ENCODE measurements at regions not wholly inside any gene's neighbourhood (a gene's known extent, or its start where the extent isn't known, plus 50 kb on each side); places are given as distances from the start of the nearest gene placed in this dataset.
"Not testable (repeated sequence)": the region's sequence is repeated elsewhere in the genome, so short reads cannot be mapped to it uniquely, and the experiment has no call there.

DNA sequence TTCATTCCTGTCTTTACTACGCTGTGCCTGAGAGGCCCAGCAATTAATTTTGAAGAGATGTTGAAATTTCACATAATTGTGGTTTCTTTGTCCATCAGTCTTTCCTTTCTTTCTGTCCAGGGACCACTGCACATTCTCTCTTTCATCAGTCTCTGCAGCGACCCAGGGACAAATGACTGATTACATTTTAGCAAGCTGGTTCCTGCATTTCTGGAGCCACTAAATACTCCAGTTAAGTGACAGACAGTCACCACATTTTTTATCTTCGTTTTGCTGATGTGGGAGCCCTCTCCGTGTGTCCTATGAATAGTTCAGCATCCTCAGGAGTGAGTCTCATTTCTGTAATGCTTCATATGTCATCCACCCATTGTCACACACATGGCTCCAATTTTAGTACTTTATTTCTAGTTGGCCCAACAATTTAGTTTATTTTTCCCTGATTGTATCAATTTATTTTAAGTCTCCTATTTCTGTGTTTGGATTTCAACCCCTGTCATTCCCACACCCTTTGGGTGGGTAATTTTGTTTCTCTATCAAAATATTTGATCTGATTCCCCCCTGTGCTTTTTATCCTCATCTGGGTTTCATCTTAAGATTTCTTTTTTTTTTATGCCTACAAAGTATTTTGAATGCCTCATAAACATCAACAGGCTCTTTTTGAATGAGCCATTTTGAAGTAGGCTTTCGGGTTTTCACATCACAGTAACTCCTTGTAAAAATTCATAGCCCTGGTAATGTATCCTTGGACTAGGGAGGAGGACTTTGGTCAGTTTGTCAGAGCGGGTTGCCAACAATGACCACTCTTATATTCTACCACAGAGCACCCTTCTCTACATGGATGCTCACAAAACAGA is 1196.5 kb downstream of the GALC start:
- DNase-seq (ENCODE audit: low spot score), result peak; percentile 64

- DNase-seq (ENCODE audit: low spot score), result no peak
These were observed 1198.3 kb downstream of the GALC start for GRCh38 chr14:86794689-86795088.

- DNase-seq (ENCODE audit: low spot score), result no peak
These were observed 1202.3 kb downstream of the GALC start for GRCh38 chr14:86790408-86791364.

DNA sequence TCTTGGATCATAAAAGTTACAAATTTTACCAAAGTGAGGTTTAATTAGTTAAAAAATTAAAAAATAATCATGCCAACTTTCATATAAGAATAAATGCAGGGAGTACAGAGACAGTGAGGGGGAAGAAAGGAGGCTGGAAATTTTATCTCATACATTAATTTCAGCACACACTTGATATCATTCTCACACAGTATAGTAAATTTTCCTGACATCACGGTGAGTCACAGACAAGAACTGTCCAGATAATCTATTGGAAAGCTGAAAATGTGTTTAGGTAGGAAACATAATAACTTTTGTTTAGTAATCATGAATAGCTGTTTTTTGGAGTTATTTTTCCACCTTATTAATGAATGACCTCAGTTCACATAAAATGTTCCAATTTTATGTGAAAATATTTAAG is 1204.8 kb downstream of the GALC start:
- no peak for DNase-seq (ENCODE audit: low spot score)

GRCh38 chr14:86787717-86788116 is 1205.3 kb downstream of the GALC start:
- DNase-seq (ENCODE audit: low spot score), result no peak

GRCh38 chr14:86782092-86782580 is 1210.8 kb downstream of the GALC start:
- DNase-seq (ENCODE audit: low spot score), result no peak

DNA sequence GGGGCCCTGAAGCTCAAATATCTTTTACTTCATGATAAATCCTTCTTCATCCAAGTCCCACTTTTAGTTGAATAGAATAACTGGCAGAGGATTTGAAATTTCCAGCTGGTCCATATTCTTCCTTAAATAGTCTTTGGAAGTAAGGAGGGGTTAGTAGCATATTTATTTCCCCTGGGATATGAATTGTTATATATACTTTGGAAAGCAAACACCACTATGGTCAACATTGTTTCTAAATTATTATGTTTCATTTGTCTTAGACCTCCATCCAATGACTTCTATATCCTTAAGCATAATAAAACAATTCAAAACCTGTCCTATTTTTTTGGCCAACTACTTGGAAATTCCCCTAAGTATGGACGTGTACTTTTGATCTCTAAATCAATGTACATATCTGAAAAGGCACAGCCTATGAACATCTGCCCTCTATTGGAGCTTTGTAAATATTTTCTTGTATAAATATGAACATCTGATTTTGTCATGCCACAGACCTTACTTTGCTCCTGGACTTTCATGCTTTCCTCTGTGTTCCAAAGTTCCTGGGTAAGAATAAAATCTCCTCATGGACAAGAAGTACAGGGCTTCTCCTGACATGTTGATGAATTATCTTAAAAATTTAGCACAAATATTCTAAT is 1212.0 kb downstream of the GALC start:
- no peak for DNase-seq (ENCODE audit: low spot score)

DNA sequence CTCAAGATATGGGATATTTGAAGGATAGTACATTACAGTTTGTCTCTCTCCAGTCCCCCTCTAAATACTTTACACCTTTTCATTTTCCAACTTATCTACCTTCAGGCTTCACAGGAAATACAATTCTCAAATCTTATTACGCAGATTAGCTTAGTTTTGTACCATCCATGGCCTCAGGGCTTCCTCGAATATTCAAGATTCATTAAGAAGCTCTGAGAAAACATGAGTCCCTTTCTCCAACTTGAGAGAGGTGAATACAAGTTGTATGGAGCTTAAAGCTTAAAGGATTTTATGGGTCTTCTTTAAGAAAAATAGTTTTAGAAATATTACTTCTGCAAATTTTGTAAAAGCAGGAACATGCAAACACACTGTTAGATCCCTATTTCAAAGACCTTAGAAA is 1212.5 kb downstream of the GALC start:
- DNase-seq (ENCODE audit: low spot score), result no peak

DNA sequence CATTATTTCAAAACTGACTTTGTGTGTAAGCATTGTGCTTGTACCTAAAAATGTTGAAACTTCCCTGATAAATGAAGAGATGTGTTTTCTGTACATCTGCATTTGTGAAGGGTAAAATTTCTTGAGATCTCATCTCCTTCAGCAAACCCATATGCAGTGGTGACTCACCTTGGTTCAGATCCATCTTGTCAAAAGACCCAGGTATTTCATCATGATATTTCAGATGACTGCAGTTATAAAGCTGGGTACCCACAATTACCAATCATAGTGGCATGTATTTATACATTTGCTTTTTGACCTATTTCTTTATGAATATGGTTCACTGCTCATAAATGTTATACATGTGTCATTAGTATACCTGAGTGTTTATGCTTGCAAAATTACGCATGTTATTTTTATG is 1213.6 kb downstream of the GALC start:
- DNase-seq (ENCODE audit: low spot score), result no peak

GRCh38 chr14:86777963-86778602 is 1214.9 kb downstream of the GALC start:
- DNase-seq (ENCODE audit: low spot score), result peak; percentile 11

DNA sequence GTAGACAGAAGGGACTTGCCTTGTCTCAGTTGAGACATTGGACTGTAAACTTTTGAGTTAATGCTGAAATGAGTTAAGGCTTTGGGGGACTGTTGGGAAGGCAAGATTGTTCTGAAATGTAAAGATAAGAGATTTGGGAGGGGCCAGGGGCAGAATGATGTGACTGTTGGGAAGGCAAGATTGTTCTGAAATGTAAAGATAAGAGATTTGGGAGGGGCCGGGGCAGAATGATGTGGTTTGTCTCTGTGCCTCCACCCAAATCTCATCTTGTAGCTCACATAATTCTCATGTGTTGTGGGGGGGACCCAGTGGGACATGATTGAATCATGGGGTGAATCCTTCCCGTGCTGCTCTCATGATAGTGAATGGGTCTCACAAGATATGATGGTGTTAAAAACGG is 1217.1 kb downstream of the GALC start:
- DNase-seq (ENCODE audit: low spot score), result not testable (repeated sequence)

DNA sequence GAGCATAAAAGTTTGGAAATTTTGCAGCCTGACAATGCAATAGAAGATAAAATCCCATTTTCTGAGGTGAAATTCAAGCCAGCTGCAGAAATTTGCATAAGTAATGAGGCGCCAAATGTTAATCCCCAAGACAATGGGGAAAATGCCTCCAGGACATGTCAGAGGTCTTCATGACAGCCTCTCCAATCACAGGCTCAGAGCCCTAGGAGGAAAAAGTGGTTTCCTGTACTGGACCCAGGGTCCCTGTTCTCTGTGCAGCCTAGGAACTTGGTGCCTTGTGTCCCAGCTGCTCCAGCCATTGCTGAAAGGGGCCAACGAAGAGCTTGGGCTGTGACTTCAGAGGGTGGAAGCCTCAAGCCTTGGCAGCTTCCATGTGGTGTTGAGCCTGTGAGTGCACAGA is 1218.1 kb downstream of the GALC start:
- no peak for DNase-seq (ENCODE audit: low spot score)

DNA sequence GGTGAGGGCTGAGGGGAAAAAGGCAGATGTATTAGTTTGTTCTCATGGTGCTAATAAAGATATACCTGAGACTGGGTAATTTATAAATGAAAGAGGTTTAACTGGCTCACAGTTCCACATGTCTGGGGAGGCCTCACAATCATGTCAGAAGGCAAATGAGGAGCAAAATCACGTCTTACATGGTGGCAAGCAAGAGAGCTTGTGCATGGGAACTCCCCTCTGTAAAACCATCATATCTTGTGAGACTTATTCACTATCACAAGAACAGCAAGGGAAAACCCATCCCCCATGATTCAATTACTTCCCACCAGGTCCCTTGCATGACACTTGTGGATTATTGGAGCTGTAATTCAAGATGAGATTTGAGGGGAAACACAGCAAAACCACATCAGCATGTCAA is 1220.9 kb downstream of the GALC start:
- no peak for DNase-seq (ENCODE audit: low spot score)

- DNase-seq (ENCODE audit: low spot score), result no peak
These were observed 1222.8 kb downstream of the GALC start for GRCh38 chr14:86770186-86770585.

DNA sequence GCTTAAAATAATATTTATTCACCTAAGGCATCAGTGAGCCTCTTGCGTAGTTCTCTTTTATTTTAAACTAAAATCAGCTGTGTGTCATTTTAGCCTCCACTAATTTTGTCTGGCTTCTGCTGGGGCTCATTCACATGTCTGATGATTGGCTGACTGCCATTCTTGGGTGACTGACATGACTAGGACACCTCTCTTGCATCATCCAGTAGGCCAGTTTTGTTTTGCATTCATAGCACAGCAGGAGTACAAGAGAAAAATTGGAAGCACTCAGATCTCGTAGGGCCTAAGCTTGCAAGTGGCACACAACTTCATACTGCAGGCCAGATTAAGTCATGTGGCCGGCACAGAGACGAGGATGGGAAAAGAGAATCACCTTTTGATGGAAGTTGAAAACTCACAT is 1226.5 kb downstream of the GALC start:
- peak; percentile 5 for DNase-seq (ENCODE audit: low spot score)

DNA sequence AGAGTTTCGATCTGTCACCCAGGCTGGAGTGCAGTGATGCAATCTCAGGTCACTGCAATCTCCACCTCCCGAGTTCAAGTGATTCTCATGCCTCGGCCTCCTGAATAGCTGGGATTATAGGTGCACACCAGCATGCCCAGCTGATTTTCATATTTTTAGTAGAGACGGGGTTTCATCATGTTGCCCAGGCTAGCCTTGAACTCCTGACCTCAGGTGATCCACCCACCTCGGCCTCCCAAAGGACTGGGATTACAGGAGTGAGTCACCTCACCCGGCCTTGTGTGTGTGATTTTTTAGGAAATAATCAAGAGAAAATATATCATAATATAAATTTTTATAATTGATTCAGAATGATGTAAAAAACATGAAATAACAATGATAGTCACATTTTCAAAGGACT is 1231.4 kb downstream of the GALC start:
- DNase-seq (ENCODE audit: low spot score), result no peak

GRCh38 chr14:86756521-86757190 is 1226.7 kb downstream of the FLRT2 start:
- DNase-seq (ENCODE audit: low spot score), result no peak

DNA sequence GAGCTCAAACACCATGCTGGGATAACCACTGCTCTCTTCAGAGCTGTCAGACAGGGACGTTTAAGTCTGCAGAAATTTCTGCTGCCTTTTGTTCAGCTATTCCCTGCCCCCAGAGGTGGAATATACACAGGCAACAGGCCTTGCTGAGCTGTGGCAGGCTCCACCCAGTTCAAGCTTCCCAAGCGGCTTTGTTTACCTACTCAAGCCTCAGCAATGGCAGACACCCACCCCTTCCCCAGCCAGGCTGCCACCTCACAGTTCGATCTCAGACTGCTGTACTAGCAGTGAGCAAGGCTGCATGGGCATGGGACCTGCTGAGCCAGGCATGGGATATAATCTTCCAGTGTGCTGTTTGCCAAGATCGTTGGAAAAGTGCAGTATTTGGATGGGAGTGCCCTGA is 1220.5 kb downstream of the FLRT2 start:
- DNase-seq (ENCODE audit: low spot score), result not testable (repeated sequence)

- no peak for DNase-seq (ENCODE audit: low spot score)
These were observed 1209.8 kb downstream of the FLRT2 start for GRCh38 chr14:86739761-86740160.

- DNase-seq (ENCODE audit: low spot score), result not testable (repeated sequence)
These were observed 1201.5 kb downstream of the FLRT2 start for GRCh38 chr14:86731427-86731826.

DNA sequence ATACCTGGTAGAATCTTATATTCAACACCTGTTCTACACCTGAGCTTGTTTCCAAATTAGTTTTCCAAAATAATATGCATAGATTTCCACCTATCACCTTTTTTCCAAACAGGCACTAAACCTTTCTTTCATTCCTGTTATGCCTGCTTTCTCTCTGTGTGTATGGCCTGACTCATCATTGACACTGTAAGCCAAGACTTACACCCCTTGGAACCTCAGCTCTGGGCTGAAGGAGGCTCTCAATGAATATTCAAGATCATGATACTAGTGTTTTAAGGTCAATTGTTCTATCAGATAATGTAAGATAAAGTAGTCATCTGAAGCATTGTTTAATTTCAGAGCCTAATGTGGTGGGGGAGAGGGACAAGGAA is 1193.3 kb downstream of the FLRT2 start:
- no peak for DNase-seq (ENCODE audit: low spot score)

Data from AG20443 (cell line).